D721Med (cell line): ENCODE measurements at regions not wholly inside any gene's neighbourhood (a gene's known extent, or its start where the extent isn't known, plus 50 kb on each side); places are given as distances from the start of the nearest gene placed in this dataset.

Source experiments
- DNase-seq: peaks from one replicate; pipeline ENCODE4 v3.0.0; 2011; ENCODE audit warnings: low spot score; ENCODE audit not compliant: insufficient read length
- FAIRE-seq: peaks from 2 replicates; lab custom pipeline; 2011; peaks lifted over from hg19 to GRCh38; lab: Jason Lieb, UNC
- TF ChIP-seq, protein P1 (sequence below): IDR thresholded peaks from 2 replicates; pipeline ENCODE4 v1.5.1; 2012; ENCODE audit warnings: mild to moderate bottlenecking, control low read depth; ENCODE audit not compliant: insufficient read depth; ENCODE audit errors: missing control alignments

DNA sequence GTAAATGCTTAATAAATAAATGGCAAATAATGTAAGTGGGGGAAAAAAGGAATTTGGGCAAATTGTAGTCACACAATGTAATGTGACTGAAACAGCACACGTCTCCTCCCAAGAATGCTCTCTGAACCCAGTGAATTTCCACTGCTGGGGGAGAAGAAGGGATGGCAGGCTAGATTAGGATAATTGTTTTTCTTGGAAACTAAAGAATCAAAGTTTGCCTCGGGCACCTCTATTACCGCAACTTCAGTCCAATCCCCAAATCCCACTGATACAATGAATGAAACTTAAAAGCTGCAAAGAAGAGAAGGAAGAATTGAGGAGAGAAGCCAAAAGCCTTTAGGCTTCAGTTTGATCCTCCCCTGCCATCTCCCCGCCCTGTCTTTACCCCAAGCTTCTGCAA, 423.2 kb upstream of the PAPPA start:
- FAIRE-seq (no peak), DNase-seq (no peak)
- TF ChIP-seq, protein P1, sequence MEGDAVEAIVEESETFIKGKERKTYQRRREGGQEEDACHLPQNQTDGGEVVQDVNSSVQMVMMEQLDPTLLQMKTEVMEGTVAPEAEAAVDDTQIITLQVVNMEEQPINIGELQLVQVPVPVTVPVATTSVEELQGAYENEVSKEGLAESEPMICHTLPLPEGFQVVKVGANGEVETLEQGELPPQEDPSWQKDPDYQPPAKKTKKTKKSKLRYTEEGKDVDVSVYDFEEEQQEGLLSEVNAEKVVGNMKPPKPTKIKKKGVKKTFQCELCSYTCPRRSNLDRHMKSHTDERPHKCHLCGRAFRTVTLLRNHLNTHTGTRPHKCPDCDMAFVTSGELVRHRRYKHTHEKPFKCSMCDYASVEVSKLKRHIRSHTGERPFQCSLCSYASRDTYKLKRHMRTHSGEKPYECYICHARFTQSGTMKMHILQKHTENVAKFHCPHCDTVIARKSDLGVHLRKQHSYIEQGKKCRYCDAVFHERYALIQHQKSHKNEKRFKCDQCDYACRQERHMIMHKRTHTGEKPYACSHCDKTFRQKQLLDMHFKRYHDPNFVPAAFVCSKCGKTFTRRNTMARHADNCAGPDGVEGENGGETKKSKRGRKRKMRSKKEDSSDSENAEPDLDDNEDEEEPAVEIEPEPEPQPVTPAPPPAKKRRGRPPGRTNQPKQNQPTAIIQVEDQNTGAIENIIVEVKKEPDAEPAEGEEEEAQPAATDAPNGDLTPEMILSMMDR, result no peak

DNA sequence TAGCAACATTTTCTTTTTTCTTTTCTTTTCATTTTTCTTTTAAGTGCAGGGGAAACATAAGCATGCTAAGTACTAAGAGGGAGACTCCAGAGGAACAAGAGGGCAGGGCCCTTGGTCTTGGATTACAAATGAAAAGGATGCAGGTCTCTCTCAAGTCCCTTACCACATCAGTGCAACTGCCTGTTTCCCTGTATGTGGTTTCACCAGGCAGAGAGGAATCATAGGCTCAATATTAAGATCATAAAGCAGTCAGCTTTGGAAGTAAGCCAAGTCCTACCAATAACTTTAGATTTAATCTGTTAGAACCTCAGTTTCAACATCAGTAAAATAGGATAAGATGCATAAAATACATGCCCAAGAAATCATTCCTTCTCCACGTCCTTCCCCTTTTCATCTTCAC, 422.7 kb upstream of the PAPPA start:
- TF ChIP-seq, protein P1, result no peak
- FAIRE-seq (no peak), DNase-seq (no peak)

DNA sequence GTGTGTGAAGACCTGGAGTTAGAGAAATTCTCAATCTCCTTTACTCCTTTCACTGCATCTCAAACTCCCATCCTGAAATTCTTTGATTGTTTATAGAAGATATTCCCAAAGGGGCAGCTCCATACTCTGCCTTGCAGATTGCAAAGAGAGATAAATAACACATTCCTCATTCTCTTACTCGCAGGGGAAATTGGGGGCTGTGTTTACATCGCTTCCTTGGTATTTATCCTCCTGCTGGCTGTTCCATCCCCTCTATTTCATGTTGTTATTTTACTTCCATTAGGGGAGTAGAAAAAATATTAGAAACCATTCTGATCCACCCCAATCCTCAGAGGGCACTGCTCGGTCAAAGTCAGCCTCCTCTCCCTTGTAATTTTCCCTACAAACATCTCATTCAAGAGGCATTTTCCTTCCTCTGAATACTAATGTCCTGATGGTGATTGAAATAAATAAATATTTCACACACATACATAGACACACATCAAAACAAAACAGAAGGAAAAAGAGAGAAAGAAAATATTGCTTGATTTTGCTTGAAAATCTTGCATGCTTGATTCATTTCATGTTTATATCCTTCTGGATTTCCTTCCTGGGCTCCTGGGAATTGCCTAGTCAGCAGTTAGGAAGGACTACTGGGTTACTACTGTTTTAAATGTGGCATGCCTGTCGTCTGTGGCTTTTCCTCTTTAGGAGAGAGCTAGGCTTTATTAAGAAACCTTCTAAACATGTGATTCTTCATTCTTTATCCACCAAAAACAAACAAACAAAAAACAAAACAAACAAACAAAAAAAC, 420.1 kb upstream of the PAPPA start:
- TF ChIP-seq, protein P1, result no peak
- DNase-seq, result no peak
- FAIRE-seq, result no peak

DNA sequence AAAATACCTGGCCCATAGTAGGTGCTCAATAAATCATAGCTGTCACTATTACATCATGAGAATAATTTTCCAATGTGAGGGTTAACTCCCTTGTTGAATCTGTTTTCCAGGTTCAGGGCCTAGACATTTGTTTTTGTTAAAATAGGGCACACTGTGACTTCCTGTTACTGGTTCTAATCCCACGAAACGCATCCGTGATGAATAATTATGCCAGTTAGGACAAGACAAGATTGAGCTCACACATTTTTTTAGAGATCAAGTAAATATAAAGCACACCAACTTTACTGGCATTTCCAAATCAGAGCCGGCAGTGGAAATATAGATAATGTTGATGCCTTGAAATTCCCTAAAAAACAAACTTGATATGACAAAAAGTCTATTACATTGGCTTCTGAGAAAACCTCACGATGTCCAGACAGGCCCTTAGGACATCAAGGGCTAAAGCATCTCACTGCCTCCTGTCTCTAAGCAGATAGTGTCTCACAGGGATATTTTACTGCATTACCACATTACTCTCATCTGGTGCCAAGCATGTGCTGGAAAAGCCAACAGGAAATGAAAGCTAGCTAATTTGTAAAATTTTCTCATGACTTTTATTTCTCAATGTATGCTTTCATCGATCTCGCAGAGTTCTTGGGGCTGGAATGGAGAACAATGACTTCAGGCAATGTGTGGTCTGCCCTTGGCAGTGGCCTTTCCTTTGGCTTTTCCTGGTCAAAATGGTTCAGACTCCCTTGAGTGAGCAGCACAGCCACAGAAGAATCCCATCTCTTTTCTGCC, 414.3 kb upstream of the PAPPA start:
- no peak for DNase-seq
- FAIRE-seq, result no peak
- TF ChIP-seq, protein P1, result no peak

DNA sequence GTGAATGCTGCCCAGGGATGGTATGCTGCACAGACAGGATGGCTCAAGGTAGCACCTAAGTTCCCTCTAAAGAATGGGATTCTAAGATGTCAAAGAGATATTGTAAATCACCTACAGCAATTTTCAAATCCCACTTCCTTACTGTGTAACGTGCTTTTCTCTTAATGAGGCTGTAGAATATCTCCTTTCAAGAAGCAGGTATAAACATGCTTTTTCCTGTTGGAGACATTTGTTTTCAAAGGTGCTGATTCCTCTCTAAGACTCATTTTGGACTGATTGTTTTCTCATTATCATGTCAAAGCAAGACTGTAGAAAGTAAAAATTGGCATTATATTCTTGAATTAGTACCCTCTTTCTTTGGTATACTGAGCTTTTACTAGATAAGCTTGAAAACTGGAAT, 412.6 kb upstream of the PAPPA start:
- no peak for DNase-seq
- TF ChIP-seq, protein P1, result no peak
- FAIRE-seq, result no peak

DNA sequence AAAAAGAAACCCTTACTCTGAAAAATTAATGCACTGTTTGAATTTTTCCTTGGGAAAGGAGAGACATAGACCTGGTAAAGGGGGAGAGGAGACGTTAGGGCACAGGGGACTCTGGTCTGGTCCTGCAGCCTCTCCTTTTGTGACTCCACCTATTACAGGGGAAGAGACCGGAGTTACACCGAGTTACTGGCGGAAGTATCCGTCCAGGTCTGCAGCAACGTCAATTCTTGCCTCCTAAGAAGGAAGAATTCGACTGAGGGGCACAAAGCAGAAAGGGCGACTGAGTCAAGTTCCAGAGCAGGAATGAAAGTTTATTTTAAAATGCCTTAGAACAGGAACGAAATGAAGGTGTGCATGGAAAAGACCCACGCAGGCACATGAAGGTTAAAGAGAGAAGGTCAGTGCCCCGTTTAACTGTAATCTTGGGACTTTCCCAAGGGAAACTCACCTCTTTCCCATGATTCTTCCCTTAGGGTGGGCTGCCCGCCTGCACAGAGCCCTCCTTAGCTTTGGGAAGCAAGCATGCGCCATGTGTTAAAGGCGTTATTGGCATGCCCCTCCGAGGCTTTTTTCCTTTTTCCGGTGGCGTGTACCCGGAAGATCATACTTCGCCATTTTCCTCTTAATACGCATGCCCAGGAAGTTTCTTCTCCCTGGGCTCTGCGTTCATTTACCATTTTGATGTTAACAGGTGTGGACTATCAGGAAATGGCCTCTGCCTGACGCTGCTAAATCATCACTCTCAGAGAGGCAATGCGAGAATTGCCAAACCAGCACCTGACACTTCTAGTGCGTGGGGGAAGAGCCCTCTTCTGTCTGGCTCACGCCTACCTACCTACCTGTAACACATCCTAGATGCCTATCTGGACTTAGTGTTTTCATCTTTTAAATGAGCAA, 409.6 kb upstream of the PAPPA start:
- no peak for FAIRE-seq
- no peak for DNase-seq
- TF ChIP-seq, protein P1, result no peak
